Neural cell (in vitro differentiated cells): ENCODE measurements at regions not wholly inside any gene's neighbourhood (a gene's known extent, or its start where the extent isn't known, plus 50 kb on each side); places are given as distances from the start of the nearest gene placed in this dataset.

Experiments used
- H2AFZ ChIP-seq: fragments of 200-600, 300-800 bp; sonication (generic), shearing (Covaris generic); 2 replicates; pipeline ENCODE4 v1.6.0; 2014; ENCODE audit warnings: low read depth, mild to moderate bottlenecking, antibody characterized with exemption, low read length, moderate library complexity
- H3F3A ChIP-seq: fragments of 200-600 bp; shearing (Covaris generic); 2 replicates; pipeline ENCODE4 v1.6.1; 2016; ENCODE audit warnings: mild to moderate bottlenecking, moderate library complexity, mixed read lengths, antibody characterized with exemption, low read length; ENCODE audit not compliant: insufficient read depth, poor library complexity, severe bottlenecking
- H3K27ac ChIP-seq: fragments of 200-600, 300-800 bp; sonication (generic), shearing (Covaris generic); 2 replicates; pipeline ENCODE4 v1.5.1; 2014; ENCODE audit warnings: mild to moderate bottlenecking, low read length, moderate library complexity
- H3K27me3 ChIP-seq: fragments of 300-800, 200-600 bp; sonication (generic), shearing (Covaris generic); 2 replicates; pipeline ENCODE4 v1.6.0; 2014; ENCODE audit warnings: mild to moderate bottlenecking, low read depth, low read length, moderate library complexity; ENCODE audit not compliant: insufficient read depth
- H3K36me3 ChIP-seq: fragments of 300-800, 200-600 bp; sonication (generic), shearing (Covaris generic); 2 replicates; pipeline ENCODE4 v1.5.1; 2014; ENCODE audit warnings: mild to moderate bottlenecking, antibody characterized with exemption, low read length, moderate library complexity; ENCODE audit not compliant: insufficient read depth
- H3K4me2 ChIP-seq: fragments of 300-800, 200-600 bp; sonication (generic), shearing (Covaris generic); 2 replicates; pipeline ENCODE4 v1.6.0; 2014; ENCODE audit warnings: mild to moderate bottlenecking, low read length
- H3K4me3 ChIP-seq: fragments of 300-800, 200-600 bp; sonication (generic), shearing (Covaris generic); 2 replicates; pipeline ENCODE4 v1.5.1; 2014; ENCODE audit warnings: mild to moderate bottlenecking, low read length, moderate library complexity
- H3K79me2 ChIP-seq: fragments of 200-600 bp; shearing (Covaris generic); replicated peaks from 2 replicates; pipeline ENCODE4 v1.6.0; 2014; ENCODE audit warnings: mild to moderate bottlenecking, low read length, moderate library complexity; ENCODE audit not compliant: insufficient read depth
- H3K9ac ChIP-seq: fragments of 300-800, 200-600 bp; sonication (generic), shearing (Covaris generic); 2 replicates; pipeline ENCODE4 v1.6.1; 2016; ENCODE audit warnings: mild to moderate bottlenecking, low read length, mixed read lengths
- H3K9me2 ChIP-seq: fragments of 200-600 bp; shearing (Covaris generic); 2 replicates; pipeline ENCODE4 v1.6.1; 2016; ENCODE audit warnings: mild to moderate bottlenecking, low read length, mixed read lengths; ENCODE audit not compliant: insufficient read depth
- H3K9me3 ChIP-seq: fragments of 200-600, 300-800 bp; sonication (generic), shearing (Covaris generic); 2 replicates; pipeline ENCODE4 v1.6.1; 2016; ENCODE audit warnings: mild to moderate bottlenecking, mixed run types, low read length, moderate library complexity, mixed read lengths
- H4K20me1 ChIP-seq: fragments of 200-600 bp; shearing (Covaris generic); 2 replicates; pipeline ENCODE4 v1.6.1; 2016; ENCODE audit warnings: mild to moderate bottlenecking, mixed run types; ENCODE audit not compliant: insufficient read depth
- CTCF ChIP-seq: fragments of 450-650 bp; IDR thresholded peaks from 2 replicates; pipeline ENCODE4 v1.5.1; 2014; ENCODE audit warnings: antibody characterized with exemption, mild to moderate bottlenecking, moderate library complexity; ENCODE audit not compliant: poor library complexity, severe bottlenecking
- EP300 ChIP-seq: fragments of 450-650 bp; conservative IDR thresholded peaks from 2 replicates; pipeline ENCODE4 v1.6.1; 2014; ENCODE audit warnings: antibody characterized with exemption, mild to moderate bottlenecking, moderate library complexity; ENCODE audit not compliant: poor library complexity, severe bottlenecking
- EZH2 ChIP-seq: fragments of 200-600, 300-800 bp; shearing (Covaris generic), sonication (generic); IDR thresholded peaks from 2 replicates; pipeline ENCODE4 v1.6.1; 2014; ENCODE audit warnings: antibody characterized with exemption, low read length, borderline replicate concordance, mild to moderate bottlenecking; ENCODE audit not compliant: insufficient read depth, poor library complexity, severe bottlenecking
- MXI1 ChIP-seq: fragments of 450-650 bp; conservative IDR thresholded peaks from 2 replicates; pipeline ENCODE4 v1.6.1; 2014; ENCODE audit warnings: antibody characterized with exemption, mild to moderate bottlenecking; ENCODE audit not compliant: poor library complexity, severe bottlenecking
- POLR2AphosphoS5 ChIP-seq: IDR thresholded peaks from 2 replicates; pipeline ENCODE4 v1.6.1; 2012
- RAD21 ChIP-seq: fragments of 450-650 bp; conservative IDR thresholded peaks from 2 replicates; pipeline ENCODE4 v1.6.1; 2014; ENCODE audit warnings: antibody characterized with exemption, mild to moderate bottlenecking, moderate library complexity
- REST ChIP-seq: IDR thresholded peaks from 2 replicates; pipeline ENCODE4 v1.6.1; 2012; ENCODE audit warnings: borderline replicate concordance
- SMC3 ChIP-seq: fragments of 450-650 bp; conservative IDR thresholded peaks from 2 replicates; pipeline ENCODE4 v1.6.1; 2014; ENCODE audit warnings: antibody characterized with exemption, mild to moderate bottlenecking, moderate library complexity; ENCODE audit not compliant: poor library complexity
- TAF1 ChIP-seq: IDR thresholded peaks from 2 replicates; pipeline ENCODE4 v1.6.1; 2012; ENCODE audit warnings: low read depth

GRCh38 chr4:162522724-162523123 lies 358.9 kb upstream of the FSTL5 start (continued):
- TF ChIP-seq SMC3 (no peak), RAD21 (no peak), POLR2AphosphoS5 (no peak)

DNA sequence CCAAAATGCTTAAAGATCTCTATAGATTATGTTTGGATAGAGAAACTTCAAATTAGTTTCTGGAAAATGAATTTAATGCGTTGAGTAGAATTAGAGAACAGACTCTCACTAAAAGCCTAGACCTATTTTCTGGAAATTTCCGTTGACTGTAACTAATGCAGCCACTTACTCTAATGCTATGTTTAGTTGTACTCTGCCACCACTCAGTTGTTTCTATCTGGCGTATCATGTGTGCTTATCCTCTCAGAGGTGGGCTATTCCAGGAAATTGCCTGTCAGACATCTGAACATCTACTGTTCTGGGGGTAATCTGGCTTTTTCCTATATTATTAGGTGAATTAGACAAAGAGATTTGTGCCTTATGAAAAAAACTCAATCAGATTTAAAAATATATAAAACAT lies 347.1 kb upstream of the FSTL5 start:
- Histone ChIP-seq H3K9ac (no peak overlapping the region), H3K9me3 (no peaks in the 10 kb centered on the region), H3K4me3 (no peak overlapping the region), H3F3A (no peaks in the 10 kb centered on the region), H3K4me2 (no peak overlapping the region), H3K27me3 (no peaks in the 10 kb centered on the region), H3K9me2 (no peaks in the 10 kb centered on the region), H3K27ac (peak overlapping the region; percentile 53), H3K79me2 (no peaks in the 10 kb centered on the region), H4K20me1 (no peaks in the 10 kb centered on the region), H3K36me3 (no peaks in the 10 kb centered on the region), H2AFZ (no peak overlapping the region)
- TF ChIP-seq REST = peak; percentile 85
- no peak for TF ChIP-seq CTCF
- no peak for TF ChIP-seq RAD21
- TF ChIP-seq SMC3 = no peak
- peak; percentile 99 for TF ChIP-seq POLR2AphosphoS5
- TF ChIP-seq EP300 = peak; percentile 58

GRCh38 chr4:162510115-162510514 lies 346.3 kb upstream of the FSTL5 start:
- Histone ChIP-seq H3K9me2 (no peaks in the 10 kb centered on the region), H3K9ac (no peak overlapping the region)

More at GRCh38 chr4:162510115-162510514, 346.3 kb upstream of the FSTL5 start:
- no peaks in the 10 kb centered on the region for H3K36me3 ChIP-seq
- no peaks in the 10 kb centered on the region for H3F3A ChIP-seq
- TF ChIP-seq EP300 = no peak
- no peak for TF ChIP-seq TAF1
- no peak for TF ChIP-seq EZH2
- no peak for TF ChIP-seq SMC3
- no peak for TF ChIP-seq REST
- no peak for TF ChIP-seq CTCF
- no peak for TF ChIP-seq RAD21
- TF ChIP-seq MXI1 = no peak
- no peak for TF ChIP-seq POLR2AphosphoS5
- peak overlapping the region; percentile 53 for H3K27ac ChIP-seq
- no peak overlapping the region for H3K4me3 ChIP-seq
- no peak overlapping the region for H3K4me2 ChIP-seq
- no peaks in the 10 kb centered on the region for H3K27me3 ChIP-seq
- H3K9me3 ChIP-seq = no peaks in the 10 kb centered on the region
- H2AFZ ChIP-seq = no peak overlapping the region
- H4K20me1 ChIP-seq = no peaks in the 10 kb centered on the region
- H3K79me2 ChIP-seq = no peaks in the 10 kb centered on the region
